NCI-H446 treated with DMSO at 0.1 percent for 48 hours (cell line): ENCODE measurements at regions not wholly inside any gene's neighbourhood (a gene's known extent, or its start where the extent isn't known, plus 50 kb on each side); places are given as distances from the start of the nearest gene placed in this dataset.

Experiments
- DNase-seq: peaks from one replicate; lab custom pipeline; 2025; lab: John Stamatoyannopoulos, UW

- no peak for DNase-seq
Measured at GRCh38 chr1:199161766-199162303, 523.0 kb downstream of the PTPRC start.

DNA sequence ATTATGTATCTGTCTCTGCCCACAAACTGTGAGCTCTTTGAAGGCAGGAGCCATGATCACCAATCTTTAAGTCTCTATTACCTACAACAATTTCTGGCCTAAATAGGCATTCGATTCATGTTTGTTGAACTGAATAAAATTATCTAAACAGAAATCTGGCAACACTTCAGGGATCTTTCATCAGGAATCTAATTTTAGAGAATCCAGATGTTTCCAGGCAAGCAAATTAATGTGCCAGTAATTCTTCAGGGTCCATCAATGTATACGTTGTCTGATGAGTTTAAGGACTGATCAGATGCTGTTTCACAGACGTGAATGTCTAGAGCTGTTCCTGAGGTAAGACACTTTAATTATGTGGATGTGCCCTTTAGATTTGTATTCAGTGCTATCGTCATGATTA, 524.4 kb downstream of the PTPRC start:
- DNase-seq = no peak

GRCh38 chr1:199163670-199164069, 524.8 kb downstream of the PTPRC start:
- no peak for DNase-seq

- no peak for DNase-seq
Measured at GRCh38 chr1:199167460-199167859, 528.6 kb downstream of the PTPRC start.

- no peak for DNase-seq
Measured at GRCh38 chr1:199168888-199169585, 530.2 kb downstream of the PTPRC start.

GRCh38 chr1:199170711-199171110, 531.9 kb downstream of the PTPRC start:
- DNase-seq = no peak

GRCh38 chr1:199172171-199173124, 533.6 kb downstream of the PTPRC start:
- DNase-seq = no peak

- no peak for DNase-seq
Measured at GRCh38 chr1:199173356-199173755, 534.5 kb downstream of the PTPRC start.

- no peak for DNase-seq
Measured at GRCh38 chr1:199174336-199174735, 535.5 kb downstream of the PTPRC start.

GRCh38 chr1:199176713-199177112, 537.9 kb downstream of the PTPRC start:
- no peak for DNase-seq

GRCh38 chr1:199177241-199177640, 538.4 kb downstream of the PTPRC start:
- DNase-seq = no peak

DNA sequence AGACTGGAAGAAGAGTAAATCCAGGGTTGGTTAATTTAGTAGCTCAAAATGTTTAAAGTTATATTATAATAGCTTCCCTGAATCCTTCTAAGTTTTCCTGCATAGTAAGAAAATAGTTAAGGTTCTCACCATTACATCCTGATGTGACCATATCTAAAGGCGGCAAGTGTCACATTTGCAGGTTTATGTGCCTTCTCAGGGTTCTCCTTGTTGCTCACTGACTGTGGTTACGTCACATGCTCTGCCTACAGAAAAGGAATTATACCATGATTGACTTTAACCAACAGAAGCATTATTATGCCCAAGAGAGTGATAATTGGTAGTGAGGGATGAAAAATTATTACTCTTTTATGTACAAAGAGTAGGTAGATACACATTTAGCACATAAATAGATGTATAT, 539.8 kb downstream of the PTPRC start:
- DNase-seq = no peak

DNA sequence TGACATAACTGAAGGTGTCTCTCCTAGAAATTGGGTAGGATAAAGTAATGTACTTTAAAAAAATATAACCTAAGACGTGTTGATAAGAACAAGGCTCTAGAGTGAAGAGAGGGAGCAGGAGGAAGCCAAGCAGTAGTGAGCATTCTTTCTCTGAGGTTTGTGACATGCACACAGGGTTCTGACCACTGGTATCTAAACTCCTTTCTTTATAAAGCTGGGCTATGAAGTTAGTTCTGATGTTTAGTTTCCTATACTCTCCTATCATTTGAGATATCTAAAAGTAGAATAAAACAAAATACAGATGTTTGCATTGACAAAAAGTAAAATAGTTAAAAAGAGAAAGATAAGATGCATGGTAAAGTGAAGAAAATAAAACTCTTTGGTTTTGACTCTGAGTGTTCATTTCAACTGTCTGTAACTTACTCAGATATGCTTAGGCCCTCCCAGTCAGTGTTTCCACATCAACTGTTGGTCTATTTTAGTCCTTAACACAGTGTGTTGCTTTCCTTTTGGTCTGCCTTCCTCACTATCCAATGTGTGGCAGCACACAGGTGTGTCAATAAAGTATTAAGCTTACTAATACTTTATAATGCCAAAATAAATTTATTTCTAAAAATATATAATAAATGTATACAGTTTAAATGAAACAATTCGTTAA, 543.5 kb downstream of the PTPRC start:
- no peak for DNase-seq

DNA sequence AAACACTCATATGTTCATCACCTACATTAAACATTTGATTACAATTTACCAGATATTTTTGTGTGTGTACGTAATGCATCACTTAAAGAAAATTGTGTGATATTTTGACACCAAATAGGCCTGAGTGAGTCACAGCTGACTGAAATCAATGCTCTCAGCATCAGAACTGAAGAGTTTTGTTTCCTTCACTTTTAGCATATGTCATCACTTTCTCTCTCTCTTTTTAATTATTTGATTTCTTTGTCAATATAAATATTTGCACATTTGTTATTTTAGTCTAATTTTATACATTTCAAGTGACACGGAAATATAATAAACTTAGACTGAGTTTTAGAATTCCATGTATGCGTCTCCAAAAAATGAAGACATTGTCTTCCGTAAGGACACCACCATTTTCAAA, 545.3 kb downstream of the PTPRC start:
- DNase-seq = no peak

DNA sequence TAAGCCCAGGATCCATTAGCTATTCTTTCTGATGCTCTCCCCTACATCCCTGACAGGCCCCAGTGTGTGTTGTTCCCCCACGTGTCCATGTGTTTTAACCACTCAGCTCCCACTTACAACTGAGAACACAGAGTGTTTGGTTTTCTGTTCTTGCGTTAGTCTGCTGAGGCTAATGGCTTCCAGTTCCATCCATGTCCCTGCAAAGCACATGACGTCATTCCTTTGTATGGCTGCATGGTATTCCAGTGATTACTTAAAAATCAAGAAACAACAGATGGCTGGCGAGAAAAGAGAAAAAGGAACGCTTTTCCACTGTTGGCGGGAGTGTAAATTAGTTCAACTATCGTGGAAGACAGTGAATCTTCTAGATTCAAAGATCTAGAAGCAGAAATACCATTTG, 556.0 kb downstream of the PTPRC start:
- DNase-seq = no peak

- DNase-seq = no peak
Measured at GRCh38 chr1:199197695-199198094, 558.9 kb downstream of the PTPRC start.

DNA sequence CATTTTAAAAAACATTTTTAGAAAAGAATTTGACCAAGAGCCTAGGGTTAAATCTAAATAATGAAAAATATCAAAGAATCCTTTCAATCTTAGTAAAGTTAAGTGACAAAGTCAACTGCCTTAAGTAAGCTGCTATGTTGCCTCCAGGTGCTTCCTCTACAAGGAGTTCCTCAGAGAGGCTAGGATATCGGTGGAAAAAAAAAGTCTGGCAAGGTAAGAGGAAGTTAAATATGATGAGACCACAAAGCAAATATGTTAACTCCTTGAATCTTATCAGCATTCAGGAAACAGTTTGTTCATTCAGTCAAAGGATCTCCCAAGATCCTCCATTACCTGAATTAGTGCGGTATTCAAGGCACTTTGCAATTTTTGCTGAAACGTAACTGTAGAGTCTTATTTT, 563.5 kb downstream of the PTPRC start:
- DNase-seq = no peak

DNA sequence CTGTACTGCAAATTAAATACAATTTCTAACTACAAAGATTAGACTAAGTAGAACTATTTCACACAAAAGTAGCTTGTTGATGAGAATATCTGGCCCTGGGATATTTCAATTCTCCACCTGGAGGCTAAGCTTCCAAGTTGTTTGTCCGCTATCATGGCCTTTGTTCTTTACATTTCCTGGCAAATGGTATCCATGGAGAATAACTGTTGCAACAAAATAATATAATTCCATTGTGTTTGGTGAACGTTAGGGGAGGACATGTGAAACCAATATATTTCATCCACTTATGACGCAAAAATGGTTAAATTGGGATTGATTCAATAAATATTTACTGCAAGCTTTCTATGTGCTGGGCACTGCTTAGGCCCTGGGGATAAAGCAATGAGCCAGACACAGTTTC, 565.4 kb downstream of the PTPRC start:
- DNase-seq = no peak

- no peak for DNase-seq
Measured at GRCh38 chr1:199205740-199206441, 567.1 kb downstream of the PTPRC start.

DNA sequence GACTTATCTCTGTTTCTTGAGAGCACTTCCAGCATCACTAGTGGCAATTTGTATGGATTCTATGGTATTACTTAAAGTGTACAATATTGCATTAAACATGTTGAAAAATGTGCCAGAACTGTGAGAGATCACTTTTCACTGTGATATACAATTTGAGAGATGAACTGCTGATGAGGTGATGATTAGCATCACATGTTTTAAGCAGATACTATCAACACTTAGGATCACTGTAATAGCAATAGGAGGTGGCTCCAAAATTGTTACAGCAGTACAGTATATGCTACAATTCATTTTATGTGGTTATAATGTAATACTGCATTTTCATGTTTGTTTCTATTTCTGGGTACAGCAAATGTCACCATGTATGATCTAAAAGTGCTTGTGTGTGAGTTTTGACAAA, 570.0 kb downstream of the PTPRC start:
- DNase-seq = no peak

DNA sequence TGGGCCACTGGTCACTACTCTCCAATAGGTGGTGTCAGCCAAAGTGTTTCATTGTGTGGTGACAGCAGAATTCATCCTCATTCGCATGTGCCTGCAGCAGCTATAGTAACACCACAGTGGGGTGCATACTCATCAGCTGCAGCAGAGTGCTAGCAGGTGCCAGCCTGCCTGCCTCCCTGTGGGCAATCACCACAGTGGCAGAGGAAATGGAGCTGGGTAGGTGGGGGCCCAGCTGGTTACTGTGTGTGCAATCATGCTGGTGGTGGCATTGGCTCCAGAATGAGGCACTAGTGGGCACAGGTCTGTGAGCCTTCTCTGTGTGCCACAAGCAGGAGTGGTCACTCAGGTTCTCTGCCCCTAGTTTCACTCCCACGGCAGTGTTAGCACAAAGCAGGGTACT, 579.2 kb downstream of the PTPRC start:
- no peak for DNase-seq

- no peak for DNase-seq
Measured at GRCh38 chr1:199218533-199218932, 579.7 kb downstream of the PTPRC start.
